Cerebellar cortex (tissue), 1 donor: ENCODE measurements at regions not wholly inside any gene's neighbourhood (a gene's known extent, or its start where the extent isn't known, plus 50 kb on each side); places are given as distances from the start of the nearest gene placed in this dataset.

Source experiments
- DNase-seq: peaks from one replicate; pipeline ENCODE4 v3.0.0-alpha.2; 2015; ENCODE audit warnings: low spot score

DNA sequence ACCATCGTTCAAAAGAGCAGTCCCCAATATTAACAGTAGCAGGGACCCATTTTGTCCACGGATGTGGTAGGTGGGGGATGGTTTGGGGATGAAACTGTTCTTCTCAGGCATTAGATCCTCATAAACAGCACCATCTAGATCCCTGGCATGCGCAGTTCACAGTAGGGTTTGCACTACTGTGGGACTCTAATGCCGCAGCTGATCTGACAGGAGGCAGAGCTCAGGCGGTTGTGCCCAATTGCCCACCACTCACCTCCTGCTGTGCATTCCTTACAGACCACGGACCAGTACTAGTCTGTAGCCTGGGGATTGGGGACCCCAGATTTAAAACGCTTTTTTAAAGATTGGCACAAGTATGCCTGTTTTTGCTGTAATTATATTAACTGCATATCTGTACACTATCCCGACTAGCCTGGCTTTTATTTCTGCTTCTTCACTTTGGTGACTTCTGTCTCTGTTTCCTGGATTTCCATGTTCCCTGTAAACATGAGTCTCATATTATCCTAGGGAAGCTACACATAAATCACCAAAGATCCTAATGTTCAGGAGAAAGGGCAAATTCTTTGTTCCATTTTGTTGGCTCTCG lies 163.3 kb upstream of the AKR1E2 start:
- peak; percentile 45 for DNase-seq

DNA sequence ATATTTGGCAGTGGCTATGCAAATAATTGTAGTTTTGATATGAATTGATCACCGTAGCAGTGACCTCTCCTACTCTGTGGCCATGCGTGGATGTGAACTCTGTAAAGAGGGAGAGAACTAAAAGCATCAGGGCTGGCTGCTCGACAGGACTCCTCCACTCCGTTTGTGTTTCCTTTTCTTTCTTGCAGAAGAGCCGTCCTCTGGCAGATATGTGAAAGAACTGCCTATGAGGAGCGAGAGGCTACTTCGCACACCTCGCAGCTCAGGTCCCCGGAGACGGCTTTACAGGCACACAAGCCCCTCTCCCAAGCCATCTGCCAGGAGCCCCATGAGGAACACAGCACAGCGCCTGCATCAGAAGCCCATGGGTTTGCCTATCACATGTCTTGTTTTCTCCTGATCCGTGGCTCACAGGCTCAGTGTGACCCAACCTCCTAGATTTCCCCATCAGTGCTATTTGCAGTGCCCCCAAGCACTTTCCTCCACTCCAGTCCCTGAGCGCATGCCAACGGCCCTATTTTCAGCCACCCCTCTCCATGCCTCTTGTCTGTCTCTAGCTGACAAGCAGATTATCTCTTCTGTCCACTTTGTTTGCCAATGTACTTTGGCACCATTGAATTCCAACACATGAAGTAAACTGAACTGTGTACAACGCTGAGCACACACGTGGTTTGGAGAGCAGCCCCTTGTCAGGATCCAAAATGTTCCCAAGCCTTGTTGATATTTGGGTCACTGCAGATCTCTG lies 164.3 kb upstream of the AKR1E2 start:
- DNase-seq, result peak; percentile 12

DNA sequence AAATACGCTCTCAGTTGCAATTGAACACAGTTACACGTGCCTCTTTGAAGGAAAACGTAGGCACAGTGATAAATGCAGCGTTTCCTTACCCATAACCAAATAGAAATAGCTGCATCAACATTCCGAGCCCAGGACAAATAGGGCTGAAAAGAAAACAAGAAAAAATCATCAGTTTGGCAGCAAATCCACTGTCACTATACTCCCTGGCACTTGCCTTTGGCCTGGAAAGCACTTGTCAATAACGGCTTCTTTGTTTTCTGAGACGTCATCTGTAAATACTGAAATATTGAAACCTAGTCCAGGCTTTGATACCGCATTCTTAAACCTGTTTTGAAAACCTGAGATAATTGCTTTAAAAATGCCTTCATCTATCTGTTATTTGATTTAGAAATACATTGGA lies 167.2 kb upstream of the AKR1E2 start:
- no peak for DNase-seq

DNA sequence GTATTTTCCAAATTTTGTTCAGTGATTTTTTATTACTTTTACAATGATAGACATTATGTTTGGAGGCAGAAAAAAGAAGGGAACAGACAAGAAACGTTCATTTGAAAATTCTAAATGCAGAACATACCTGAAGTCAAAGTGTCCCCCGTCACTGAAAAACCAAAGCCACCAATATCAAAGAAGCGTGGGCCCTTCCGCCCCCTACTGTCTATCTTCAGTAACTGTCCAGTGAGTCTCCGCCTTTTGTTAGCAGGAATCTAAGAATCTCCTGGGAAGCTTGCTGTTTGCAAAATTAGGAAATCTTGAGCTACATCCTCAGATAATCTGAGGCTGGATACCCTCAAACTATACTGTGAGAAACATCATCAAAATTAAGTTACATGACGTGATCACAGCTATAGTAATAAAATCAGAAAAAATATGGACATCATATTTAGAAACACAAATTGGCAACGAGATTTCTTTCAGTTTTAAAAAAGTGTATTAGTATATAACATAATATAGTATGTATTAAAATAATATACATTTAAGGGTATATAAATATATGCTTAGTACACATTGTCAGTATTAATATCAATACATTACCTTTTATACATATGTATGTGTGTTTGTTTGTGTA lies 169.3 kb upstream of the AKR1E2 start:
- DNase-seq, result peak; percentile 64

DNA sequence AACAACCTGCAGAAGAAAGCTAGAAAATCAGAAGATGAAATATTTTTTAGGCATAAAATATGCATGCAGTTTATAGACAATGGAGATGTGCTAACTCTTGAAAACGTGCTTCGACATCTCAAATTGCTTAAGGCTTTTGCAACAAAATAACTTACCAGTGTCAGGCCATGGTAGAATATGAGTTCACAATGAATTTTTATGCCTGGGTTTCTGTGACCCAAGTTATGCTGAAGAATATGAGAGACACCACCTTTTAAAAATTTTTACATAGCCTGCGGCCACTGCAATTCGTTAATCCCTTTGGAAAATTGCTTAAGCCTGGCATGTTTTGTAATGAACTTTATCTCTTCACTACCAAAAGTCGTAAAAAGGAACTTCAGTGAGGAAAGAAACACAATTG lies 170.1 kb upstream of the AKR1E2 start:
- DNase-seq, result no peak

DNA sequence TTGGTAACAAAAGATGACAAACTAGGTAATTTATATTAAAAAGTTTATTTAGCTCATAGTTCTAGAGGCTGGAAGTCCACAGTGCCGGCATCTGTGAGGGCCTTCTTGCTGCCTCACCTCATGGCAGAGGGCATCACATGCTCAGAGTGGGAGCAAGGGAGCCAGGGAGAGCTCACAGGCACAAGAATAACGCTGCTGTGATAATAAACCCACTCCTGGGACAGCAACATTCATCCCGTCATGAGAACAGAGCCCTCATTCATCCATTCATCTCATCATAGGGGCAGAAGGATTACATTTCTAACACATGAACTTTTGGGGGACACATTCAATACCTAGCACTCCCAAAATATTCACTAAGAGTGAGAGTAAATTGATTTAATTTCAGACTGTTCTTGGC lies 170.6 kb upstream of the AKR1E2 start:
- no peak for DNase-seq

DNA sequence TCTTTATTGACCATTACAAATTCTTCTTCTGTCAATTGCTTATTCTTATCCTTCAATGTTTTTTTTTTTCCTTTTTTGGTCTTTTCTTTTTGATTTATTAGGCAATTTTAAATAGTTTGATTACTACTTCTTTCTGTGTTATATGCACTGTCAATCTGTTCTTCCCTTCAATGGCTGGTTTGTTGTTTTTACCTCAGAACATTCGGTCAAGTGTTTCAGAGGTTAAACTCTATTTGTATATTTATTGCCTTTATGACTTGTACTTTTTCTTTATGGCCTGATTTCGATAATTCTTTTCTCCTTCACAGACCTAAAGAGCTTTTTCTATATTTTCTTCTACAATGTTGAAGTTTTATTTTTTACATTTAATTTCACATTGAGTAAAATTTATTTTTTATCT lies 171.5 kb upstream of the AKR1E2 start:
- DNase-seq, result no peak

DNA sequence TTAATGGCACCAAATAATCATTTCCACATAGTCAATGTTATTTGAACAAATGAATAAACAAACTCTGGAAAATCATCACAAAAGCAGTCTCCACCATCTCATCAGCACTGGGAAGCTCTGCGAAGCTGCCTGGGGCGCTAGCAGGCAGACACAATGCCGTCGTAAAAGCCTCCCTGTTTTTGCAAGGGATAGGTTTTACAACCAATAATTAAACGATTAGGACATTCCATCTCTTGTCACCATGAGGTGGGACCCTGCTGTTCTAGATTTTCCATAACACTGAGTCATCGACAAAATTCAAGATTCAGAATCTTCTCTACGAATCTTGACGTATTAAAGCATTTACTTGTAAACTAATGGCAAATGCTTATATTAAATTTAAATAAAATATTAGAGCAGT lies 172.8 kb upstream of the AKR1E2 start:
- no peak for DNase-seq

DNA sequence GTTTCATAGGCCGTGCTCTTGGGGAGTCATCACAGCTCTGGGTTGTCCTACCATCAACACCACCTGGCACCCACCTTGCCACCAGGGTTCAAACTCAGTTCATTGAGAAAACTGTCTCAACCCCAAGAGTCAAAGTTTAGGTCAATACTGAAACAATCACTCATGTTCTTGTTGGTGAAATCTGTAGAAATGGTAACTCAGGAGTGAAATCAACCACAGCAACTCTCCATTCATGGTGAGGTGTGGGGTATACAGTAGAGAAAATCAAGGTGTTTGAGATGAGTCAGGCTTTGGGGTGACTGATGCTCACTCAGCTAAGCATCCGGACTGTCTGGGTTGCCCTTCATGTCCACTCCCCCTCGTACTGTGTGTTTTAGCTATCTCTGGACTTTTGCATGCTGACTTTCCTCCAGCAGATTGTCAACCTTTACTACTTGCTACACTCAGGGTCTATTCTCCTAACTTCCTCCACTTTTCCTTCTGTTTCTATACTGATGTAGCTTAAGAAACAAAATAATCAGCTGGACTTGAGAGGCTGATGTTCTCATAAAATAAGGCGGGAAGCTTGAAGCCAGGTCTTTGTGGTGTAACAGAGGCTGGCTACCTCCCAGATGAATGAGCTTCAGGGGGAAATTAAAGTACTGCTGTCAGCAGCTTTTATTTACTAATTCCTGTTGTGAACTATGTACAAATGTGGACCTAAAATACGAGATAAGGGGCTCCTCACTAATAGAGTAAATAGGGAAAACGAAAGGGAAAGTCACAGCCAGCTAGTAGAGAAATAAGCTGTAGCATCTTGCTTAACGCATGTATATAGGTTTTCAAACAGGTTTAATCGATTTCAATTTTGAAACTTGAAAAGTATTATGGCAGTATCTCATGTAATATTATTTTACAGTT lies 173.6 kb upstream of the AKR1E2 start:
- no peak for DNase-seq

DNA sequence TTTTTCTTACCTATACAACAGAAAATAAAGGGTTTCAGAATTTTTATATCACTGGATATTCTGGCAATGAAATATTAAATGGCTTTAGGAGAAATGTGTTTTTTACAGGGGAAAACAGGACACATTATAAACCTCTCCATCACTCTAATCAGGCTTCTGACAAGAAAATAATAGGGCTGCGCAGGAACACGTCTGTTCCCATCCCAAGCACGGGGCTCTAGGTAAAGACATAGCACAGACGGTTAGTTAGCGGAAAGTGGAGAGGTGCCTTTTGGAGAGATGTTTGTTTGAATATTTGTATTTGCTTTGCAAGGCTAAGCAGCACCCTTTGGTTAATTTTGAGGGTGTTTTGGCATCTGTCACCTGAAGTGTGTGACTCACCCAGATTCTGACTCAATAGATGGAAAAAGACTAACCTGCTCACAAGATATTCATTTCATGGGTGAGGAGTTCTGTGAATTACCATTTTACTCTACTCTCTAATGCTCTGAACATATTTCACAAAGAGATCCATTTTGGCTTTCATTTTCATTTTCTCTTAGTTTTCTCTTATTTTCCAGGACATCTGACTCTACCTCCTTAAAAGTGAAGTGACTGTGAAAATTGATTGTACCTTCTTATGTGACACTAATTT lies 174.5 kb upstream of the AKR1E2 start:
- DNase-seq, result no peak

DNA sequence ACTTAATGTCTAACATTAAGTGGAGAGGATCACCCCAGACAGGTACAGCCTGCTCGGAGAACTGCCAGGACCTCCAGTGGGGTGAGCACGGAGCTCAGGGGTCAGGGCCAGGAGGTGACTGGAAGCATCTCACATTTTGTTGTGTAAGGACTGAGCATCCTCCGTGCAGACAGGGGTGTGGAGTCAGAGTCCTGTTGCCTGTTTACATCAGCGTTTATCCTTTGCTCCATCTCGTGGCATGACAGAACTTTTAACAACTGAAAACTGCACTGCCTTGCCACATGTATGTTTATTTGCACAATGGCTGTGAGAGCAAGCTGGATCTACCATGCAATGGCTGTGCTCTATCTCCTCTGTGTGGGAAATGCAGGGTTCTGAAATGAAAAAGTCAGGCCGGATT lies 175.4 kb upstream of the AKR1E2 start:
- no peak for DNase-seq

DNA sequence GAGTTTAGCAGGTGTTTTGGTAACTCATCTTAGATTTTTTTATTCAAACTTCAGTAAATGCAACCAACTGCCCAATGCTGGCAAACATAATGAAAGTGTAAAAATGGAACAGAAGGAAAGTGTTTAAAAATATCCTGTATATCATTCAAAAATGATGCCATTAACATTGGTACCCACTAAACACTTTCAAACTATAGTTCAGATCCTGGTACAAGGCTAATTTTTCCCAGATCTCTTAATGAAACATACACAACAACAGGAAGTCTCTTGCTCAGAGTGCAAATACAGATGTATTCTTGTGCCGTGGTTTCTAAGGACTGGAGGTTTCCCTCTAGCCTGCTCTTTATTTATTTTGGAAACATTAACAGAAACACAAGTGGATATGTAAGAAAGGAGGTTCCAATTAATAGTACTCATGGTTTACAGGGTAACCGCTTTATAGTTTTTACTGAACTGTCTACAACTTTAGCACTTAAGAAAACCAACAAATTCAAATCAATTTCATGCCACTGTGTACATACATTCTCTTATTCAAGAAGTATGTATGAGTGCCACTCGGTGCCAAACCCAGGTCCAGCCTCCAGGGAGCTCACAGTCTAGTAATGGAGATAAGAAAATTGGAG lies 176.0 kb upstream of the AKR1E2 start:
- no peak for DNase-seq

DNA sequence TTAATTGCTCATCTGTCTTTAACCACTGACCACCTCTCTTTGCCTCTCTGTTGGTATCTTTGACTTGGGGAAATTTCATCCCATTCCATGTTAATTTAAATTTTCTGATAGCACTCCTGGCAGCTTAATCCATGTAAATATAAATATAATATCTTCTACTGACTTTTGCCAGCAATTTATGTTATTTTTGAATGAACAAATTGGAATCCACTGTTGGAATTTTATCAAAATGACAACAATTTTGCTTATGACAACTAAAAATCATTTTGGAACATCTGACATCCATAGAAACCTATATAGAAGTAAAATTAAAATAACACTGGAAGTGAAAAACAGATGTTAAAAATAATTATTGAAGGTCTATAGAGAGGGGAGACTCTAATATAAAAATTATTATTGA lies 176.5 kb upstream of the AKR1E2 start:
- DNase-seq, result no peak

DNA sequence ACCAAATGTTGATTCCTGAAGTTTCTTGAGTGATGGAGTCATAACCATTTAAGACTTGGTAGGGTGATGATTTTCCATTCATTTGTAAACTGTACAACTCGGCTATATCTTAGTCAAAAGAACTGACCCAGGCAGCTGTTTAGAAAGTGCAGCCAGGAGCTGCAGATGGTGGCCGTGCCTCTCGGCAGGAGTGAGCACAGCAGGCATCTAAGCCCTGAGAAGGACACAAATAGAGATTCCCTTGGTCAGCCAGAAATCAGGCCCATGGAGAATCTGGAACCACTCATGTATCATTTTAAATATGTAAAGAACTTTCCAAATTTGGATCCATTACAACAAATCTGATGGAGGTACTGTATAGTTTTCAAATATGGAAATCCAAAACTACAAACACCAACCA lies 177.0 kb upstream of the AKR1E2 start:
- DNase-seq, result no peak

DNA sequence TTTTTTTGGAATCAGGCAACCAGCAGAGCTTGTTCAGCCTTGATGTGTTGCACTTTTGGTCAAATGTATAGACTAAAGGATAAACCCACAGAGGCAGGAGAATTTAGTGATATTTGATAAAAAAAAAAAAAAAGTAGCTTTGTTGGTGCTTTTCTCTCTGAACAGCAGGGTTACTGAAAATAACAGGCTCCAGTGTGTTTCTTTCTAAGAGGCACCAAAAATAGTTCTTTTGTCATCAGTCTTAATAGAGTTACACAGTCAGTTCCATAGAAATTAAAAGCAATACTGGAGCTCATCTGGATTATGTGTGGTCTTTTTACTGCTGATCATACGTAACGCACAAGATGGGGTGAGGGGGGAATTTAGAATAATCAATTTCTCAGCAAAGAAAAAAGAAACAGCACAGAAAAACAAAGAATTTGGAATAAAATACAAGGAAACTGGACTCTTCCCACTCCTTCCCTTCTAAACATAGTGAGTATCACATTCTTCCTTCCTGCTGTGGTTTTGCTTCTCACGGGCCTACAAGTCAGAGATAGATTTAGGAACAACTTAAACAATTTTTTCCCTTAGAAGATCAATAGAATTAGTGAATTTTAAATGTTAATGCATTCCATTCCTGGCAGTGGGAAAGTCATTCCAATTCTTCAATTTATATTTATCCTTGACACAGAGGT lies 178.8 kb upstream of the AKR1E2 start:
- no peak for DNase-seq

DNA sequence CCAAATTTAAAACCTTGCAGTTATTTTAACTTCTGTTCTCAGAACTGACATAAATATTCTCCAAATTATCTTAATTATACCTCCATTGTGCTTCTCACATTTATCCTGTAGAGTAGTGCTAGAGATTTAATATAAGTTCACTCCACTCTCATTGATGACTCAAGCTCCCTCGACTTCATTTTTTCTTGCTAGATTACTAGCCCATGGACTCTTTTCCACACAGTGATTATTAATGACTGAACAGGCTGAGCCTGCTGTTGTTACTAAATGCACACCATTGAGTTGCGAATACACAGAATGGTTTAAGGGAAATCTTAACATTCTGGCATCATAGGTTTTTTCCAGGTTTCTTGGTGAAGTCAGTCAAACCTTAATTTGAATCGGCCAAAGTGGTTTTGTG lies 179.5 kb upstream of the AKR1E2 start:
- no peak for DNase-seq

DNA sequence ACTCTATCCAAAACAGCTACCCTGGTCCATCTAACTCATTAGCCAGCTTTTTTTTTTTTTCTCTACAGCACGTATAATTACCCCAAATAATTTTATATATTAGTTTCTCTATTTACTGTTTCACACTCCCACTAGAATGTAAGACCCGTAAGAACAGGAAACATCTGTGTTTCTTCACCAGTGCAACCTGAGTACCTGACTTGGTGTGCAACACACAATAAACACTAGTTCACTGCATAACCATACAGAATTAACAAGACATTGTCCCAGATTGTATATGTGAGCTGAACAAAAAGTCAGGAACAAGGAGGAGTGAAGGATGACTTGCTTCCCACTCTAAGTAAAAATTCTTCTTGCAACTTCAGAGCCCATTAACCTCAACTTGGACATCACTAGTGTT lies 180.2 kb upstream of the AKR1E2 start:
- DNase-seq, result no peak

DNA sequence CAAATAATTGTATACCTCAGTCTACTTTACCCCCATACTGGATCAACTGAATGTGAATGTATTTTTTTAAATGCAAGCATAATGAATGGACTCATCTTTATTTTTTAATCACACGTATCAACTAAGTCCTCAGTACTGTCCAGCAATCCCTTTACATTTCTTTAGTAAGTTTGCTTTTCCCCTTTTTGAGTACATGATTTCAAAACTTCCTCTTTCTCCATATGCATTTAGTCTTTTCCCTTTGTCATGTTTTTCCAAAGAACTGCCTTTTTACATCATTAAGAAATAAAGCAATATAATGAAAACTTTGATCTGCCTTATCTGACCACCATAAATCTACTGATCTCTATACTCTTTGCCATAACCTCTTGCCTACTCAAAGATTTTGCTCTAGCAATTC lies 182.5 kb upstream of the AKR1E2 start:
- DNase-seq, result no peak

DNA sequence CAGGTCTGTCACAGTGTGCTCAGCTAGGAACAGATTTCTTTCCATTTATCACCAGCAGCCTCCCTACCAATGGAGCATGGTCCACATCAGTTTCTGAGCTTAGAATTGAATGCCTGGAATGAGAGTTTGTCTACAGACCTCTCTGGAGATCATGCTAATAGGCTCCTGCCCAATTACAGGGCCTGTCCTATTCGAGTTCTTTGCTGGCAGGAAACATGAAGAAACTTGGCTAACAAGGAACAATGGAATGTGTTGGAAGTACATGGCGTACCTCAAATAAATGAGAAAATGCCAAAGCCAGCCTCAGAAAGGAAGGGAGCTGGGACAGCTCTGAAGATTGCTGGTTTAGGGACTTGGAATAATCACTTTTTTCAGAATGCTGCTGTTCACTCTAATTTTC lies 186.0 kb upstream of the AKR1E2 start:
- DNase-seq, result no peak

DNA sequence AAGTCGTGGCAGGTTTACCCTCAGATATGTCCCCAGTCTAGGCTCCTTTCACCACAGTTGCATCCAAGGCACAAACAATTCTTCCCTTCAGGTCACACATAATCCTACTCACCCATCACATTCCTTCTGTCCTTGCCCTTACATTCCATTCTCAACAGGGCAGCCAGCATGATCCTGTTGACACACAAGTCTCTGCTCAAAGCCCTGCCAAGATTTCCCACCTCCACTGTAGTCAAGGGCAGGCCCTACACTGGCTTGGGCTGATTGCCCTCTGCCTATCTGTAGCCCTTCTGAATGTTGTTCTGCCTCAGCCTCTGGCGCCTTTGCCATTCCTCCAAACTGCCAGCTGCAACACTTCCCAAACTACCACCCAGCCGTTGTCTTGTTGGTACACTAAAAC lies 187.9 kb upstream of the AKR1E2 start:
- no peak for DNase-seq

DNA sequence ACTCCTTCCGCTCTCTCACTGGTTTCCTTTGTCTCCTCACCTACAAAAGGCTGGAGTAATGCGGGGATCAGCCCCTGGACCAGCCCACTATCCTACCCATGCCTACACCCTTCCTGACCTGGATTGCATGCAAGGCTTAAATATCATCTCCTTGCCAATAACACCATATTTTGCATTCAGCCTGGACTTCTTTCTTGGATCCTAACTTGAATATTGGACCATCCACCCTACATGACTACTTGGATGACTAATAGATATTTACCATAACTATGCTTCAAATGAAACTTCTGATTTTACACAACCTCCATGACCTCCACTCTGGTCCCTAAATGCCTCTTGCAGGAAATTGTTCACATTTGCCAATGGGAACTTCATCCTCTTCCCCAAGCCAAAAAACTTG lies 188.3 kb upstream of the AKR1E2 start:
- DNase-seq, result no peak
